ENCODE measurements at regions not wholly inside any gene's neighbourhood (a gene's known extent, or its start where the extent isn't known, plus 50 kb on each side); places are given as distances from the start of the nearest gene placed in this dataset.
"Not testable (repeated sequence)": the region's sequence is repeated elsewhere in the genome, so short reads cannot be mapped to it uniquely, and the experiment has no call there.

DNA sequence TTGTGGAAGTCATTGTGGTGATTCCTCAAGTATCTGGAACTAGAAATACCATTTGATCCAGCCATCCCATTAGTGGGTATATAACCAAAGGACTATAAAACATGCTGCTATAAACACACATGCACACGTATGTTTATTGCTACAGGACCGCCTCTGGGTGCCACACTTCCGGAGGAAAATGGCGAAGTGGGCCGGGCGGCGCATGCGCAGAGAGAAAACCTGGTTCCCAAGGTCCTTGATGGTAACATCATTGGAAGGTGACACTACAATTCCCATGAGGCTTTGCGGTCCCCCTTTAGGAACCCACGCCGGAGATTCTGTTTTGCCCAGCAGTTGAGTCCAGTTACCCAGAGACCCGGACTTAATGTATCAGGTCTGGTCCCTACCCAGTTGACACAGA lies 640.4 kb downstream of the CWH43 start:
- H3K27ac Mint-ChIP-seq; H3K9me3 ChIP-seq (ENCODE audit: low read length); CTCF ChIA-PET; H3K4me1 Mint-ChIP-seq; DNase-seq; H3K27me3 Mint-ChIP-seq; H3K27ac ChIP-seq (ENCODE audit: low read depth, low read length); H3K27me3 ChIP-seq (ENCODE audit: insufficient read depth, low read length, poor library complexity, severe bottlenecking); POLR2A ChIA-PET; H3K4me3 ChIP-seq (ENCODE audit: low read length); H3K36me3 ChIP-seq (ENCODE audit: insufficient read depth, low read length); H3K4me3 Mint-ChIP-seq; H3K4me1 ChIP-seq (ENCODE audit: insufficient read depth, low read length); H3K36me3 Mint-ChIP-seq: not testable (repeated sequence)
- peaks cover 0 to 29% (median 15%) of the 10 kb centered on the region in 5 donors for H3K9me3 Mint-ChIP-seq
